HG03066 (cell line): ENCODE measurements at regions not wholly inside any gene's neighbourhood (a gene's known extent, or its start where the extent isn't known, plus 50 kb on each side); places are given as distances from the start of the nearest gene placed in this dataset.
"Not testable (repeated sequence)": the region's sequence is repeated elsewhere in the genome, so short reads cannot be mapped to it uniquely, and the experiment has no call there.

ENCODE experiments used
- ATAC-seq: cut with Tn5 transposase; IDR thresholded peaks from one replicate; pipeline ENCODE4 v1.9.1; 2021; ENCODE audit warnings: low read depth; ENCODE audit not compliant: unreplicated experiment

GRCh38 chr16:82317411-82318167, 147.6 kb upstream of the MPHOSPH6 start:
- ATAC-seq: no peak

DNA sequence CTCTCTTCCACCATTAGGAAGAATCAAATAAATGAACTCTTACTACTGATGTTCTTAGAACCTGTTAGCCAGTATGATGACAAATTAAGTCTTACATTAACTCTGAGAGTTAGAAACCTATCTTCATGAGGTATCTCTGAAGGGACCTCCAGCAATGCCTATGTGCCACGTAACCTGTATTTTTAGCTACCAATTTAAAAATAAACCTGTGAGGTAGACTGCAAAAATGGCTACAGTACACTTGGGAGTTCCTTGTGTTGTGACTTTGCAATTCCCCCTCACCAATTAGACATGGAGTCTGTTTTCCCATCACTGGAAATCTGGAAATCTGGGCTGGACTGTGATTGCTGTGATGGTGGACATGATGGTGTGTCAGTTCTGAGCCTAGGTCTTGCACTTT, 143.7 kb upstream of the MPHOSPH6 start:
- no peak for ATAC-seq

DNA sequence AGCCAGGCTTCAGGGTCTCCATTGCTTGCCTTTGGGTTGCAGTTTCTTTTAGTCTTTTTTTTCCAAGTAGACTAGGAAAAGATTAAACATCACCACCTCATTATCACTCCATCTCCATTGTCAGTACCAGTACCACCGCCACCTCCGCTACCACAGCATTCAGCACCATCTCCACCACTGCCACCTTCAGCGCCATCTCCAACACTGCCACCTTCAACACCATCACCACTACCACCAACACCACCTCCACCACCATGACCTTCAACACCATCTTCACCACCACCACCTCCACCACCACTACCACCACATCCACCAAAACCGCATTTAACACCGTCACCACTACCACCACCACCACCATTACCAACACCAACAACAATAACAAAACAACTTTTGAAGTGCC, 141.5 kb upstream of the MPHOSPH6 start:
- no peak for ATAC-seq

GRCh38 chr16:82302042-82302727, 132.2 kb upstream of the MPHOSPH6 start:
- ATAC-seq: no peak

DNA sequence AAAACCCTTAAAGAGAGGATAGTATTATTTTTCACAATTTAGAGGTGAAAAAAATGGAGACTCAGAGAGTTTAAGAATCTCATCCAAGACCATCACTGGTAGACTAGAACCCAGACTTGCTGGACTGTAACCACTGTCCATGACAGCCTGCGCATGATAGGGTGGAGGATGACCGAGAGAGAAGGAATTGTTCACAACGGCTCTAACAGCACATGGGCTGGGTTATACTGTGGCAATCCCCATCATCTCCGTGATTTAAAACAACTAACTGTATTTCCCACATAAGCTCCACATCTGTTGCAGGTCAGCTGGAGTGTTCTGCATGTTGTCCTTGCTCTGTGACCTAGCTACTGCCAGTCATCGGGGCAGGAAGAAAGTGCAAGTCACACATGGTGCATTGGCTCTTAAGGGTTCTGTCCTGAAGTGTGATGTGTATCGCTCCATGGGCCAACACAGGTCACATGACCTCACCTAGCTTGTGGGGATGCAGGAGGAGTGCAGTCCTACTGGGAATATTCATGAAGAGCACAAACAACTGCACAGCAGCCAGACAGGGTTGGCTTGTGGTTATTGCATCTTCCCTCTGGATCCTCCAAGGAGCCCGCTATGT, 131.2 kb upstream of the MPHOSPH6 start:
- no peak for ATAC-seq

DNA sequence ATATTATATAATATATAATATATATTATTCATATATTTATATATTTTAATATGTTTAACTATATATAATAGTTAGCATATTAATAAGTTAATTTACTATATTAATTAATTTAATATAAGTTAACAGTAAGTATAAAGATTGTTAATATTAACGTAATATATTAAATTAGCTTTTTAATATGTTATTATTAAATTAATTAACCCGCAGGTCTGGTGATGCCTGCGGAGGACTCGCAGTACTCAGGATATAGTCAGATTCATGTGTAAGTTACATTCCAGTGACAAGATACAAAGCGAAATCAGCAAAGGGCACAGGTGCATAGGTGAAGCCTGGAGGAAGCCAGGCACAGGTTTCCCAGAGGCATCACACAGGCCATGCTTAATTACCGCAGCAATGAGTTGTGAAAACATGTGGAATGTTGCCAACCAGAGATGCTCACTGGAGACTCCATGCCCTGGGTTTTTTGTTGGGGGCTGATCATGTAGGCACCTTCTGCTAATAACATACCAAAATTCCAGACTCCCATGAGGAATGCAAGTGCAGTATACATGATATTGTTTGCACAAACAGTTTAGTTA, 130.4 kb upstream of the MPHOSPH6 start:
- no peak for ATAC-seq

GRCh38 chr16:82298472-82298871, 128.4 kb upstream of the MPHOSPH6 start:
- ATAC-seq: no peak

DNA sequence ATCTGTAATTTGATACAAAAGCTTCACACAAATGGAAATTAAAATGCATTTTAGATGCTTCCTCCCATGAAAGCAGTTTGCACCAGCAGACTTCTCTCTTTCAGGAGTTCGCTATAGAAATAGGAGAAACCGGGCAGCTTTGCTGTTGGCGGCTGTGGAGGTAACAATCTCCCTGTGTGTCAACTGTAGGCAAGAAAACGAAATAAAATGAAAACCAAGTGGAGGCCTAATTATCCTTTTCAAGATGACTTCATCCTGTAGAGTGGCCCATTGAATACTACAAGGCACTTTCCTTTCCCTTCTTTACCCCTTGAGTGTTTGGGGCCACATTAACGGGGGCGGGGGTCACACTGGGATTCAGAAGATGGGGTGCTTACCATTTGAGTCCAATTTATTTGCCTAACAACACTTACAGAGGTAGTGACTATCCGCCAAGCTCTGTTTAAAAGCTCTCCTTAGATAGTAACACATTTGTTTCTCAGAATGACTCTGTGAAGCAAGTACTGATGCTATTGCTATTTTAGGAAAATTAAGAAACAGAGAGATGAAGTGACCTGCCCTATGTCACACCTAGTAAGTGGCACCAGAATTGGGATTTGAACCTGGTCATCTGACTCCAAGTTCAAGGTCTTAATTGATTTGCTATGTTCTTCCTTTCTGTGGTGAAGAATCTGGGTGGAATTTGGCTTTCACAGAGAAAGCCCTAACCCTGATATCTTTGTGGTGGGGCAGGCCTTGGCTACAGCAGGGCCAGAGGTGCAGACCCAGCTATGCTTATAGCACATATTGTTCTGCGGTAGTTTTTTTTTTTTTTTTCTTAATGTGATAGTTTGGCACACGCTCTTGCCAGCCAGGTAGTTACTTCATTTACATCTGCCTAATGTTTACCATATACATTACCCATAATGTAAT, 125.5 kb upstream of the MPHOSPH6 start:
- ATAC-seq: no peak

- no peak for ATAC-seq
Measured at GRCh38 chr16:82293671-82294070, 123.6 kb upstream of the MPHOSPH6 start.

GRCh38 chr16:82287937-82288336, 117.9 kb upstream of the MPHOSPH6 start:
- no peak for ATAC-seq

DNA sequence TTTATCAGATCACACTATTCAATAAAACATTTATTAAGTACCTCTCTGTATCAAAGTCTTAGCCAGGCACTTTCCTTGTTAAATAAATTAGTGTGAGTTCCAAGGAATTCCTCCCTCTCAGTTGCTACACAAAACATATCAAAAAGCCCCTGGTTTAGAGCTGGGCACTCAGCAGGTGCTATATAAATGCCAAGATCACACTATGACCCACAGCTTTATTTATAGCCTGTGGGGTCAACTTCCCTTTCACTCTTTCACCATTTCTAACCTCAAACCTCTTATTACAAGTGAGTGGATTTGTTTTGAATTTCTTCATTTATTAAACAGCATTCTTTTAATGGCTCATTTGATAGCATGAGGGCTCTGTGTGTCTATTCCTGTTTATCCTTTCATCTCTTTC, 112.6 kb upstream of the MPHOSPH6 start:
- no peak for ATAC-seq

DNA sequence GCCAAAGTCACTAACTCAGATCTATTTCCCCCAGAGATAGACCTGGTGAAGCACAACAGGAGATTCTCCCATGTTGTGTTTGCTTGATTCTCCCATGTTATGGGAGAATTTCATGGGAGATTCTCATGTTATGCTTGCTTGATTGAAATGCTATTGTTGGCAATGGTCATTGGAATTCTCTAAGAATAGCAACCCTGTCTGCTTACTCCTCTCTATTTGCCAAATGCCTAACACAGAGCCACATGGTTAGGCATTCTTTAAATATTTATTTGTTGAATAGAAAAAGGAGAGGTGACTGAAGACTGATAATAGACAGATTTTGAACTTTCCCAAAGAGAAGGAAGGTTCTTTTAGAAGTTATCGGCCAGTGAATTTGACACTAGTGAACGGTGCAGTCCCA, 111.5 kb upstream of the MPHOSPH6 start:
- no peak for ATAC-seq

GRCh38 chr16:82280867-82281266, 110.8 kb upstream of the MPHOSPH6 start:
- no peak for ATAC-seq

GRCh38 chr16:82275349-82275748, 105.3 kb upstream of the MPHOSPH6 start:
- ATAC-seq: not testable (repeated sequence)

DNA sequence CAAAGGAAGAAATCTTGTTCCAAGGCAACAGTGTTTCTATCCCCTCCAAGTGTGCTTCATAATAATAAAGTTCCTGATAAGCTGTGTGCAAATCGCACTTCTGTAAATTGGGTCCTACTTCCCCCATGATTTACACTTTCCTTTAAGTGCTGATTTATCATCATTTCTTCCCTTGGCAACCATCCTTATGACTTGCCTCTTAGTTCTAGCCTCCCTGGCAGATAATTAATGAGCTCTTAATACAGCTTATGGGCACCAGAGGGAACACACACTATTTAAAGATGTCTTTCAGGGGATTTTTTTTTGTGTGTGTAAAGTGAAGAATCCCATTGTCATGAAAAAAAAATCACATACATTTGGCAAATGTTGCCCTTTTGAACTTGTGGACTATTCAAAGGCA, 101.6 kb upstream of the MPHOSPH6 start:
- ATAC-seq: no peak

DNA sequence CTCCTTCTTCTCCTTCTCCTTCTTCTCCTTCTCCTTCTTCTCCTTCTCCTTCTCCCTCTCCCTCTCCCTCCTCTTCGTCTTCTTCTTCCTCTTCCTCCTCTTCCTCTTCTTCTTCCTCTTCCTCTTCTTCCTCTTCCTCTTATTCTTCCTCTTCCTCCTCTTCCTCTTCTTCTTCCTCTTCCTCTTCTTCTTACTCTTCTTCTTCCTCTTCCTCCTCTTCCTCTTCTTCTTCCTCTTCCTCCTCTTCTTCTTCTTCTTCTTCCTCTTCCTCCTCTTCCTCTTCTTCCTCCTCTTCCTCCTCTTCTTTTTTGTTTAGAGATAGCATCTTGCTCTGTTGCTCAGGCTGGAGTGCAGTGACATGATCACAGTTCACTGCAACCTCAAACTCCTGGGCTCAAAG, 97.7 kb upstream of the MPHOSPH6 start:
- not testable (repeated sequence) for ATAC-seq

GRCh38 chr16:82265809-82266208, 95.8 kb upstream of the MPHOSPH6 start:
- ATAC-seq: no peak

DNA sequence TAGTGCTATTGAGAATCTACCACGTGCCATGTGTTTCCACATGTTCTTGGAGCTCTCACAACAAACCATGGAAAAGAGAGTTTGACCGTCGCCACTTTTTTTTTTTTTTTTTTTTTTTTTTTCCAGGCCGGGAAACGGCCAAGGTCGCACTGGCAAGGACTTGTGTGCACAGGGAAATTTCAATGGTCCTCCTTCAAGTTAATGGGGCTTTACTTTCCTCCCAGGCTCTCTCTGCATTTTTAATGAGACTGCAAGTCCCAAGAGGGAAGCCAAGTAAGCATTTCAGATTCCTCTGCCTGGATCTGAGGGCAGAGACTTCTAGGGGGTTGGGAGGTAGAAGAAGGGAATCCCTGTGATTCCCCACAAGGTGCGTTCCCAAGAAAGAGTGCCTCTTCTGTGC, 94.7 kb upstream of the MPHOSPH6 start:
- no peak for ATAC-seq

DNA sequence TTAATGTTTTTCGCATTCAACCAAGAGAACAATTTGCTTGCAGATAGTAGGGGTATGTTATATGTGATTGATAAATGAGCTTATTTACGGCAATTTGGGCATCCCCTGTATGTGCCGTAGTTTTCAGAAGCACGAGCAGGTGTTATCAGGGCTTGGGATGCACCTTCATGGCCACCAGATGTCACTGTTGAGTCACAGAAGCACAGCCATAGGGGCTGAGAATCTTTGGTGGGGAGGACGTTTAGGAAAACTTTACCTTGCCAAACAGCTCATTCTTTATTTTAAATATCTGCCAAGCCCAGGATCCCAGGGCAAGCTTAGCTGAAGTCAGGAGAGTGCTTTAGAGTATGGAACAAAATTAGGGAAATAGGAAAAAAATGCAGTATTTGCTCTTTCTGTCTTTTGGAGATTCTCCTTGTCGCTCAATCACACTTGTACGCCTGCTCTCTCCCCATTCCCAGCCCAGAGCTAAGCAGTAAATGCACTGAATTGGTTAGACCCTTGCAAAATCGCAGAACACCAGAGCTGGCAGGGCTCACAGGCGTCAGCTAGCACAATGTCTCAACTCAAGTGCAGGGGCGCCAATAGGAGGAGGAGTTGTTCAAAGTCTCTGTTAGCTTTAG, 93.6 kb upstream of the MPHOSPH6 start:
- ATAC-seq: no peak

DNA sequence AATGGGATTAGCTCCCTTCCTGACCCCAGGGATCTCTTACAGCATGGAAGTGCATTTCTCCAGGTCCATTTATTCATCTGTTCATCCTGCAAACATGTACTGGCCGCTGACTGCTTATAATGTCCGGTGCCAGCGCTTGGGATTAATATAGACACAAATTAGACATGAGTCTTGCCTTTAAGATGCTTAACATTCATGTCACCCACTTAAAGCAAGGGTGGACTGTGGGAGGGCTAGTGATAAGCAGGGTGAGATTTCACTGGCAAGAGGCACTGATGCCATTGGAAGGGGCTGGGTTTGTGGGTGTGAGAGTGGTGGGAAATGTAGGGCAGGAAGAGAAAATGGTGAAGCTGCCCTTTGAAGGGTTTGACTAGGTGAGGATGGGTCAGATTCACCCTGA, 92.2 kb upstream of the MPHOSPH6 start:
- ATAC-seq: no peak
